ENCODE measurements at regions not wholly inside any gene's neighbourhood (a gene's known extent, or its start where the extent isn't known, plus 50 kb on each side); places are given as distances from the start of the nearest gene placed in this dataset.
A peak's percentile ranks its signal among the peaks of the same experiment; 100 is the strongest.

- H3K4me3 ChIP-seq (ENCODE audit: low read depth, low read length) = no peak overlapping the region
- no peaks in the 10 kb centered on the region for H3K4me1 ChIP-seq (ENCODE audit: control insufficient read depth, insufficient read depth, low read length)
- no peaks in the 10 kb centered on the region for H3K9me3 ChIP-seq (ENCODE audit: control insufficient read depth, insufficient read depth, low read depth, low read length)
- no peak for TF ChIP-seq ZNF701 (tag by site-specific recombination; IDR thresholded peaks at IDR 0.05)
- no peak for TF ChIP-seq MEIS1 (CRISPR knock-in tag; IDR thresholded peaks at IDR 0.05; ENCODE audit: borderline replicate concordance)
- no peak for TF ChIP-seq ZNF785 (tag by site-specific recombination; IDR thresholded peaks at IDR 0.05)
- TF ChIP-seq TCF7L2 (IDR thresholded peaks at IDR 0.05; ENCODE audit: borderline replicate concordance, low read depth, low read length) = no peak
- no peak for TF ChIP-seq KLF1 (tag by site-specific recombination; IDR thresholded peaks at IDR 0.05)
- TF ChIP-seq IKZF3 (tag by site-specific recombination; IDR thresholded peaks at IDR 0.05) = no peak
- TF ChIP-seq ZNF214 (tag by site-specific recombination; IDR thresholded peaks at IDR 0.05; ENCODE audit: borderline replicate concordance) = no peak
- TF ChIP-seq ZNF600 (tag by site-specific recombination; IDR thresholded peaks at IDR 0.05) = no peak
- no peak for TF ChIP-seq ZBTB17 (tag by site-specific recombination; IDR thresholded peaks at IDR 0.05)
- no peak for TF ChIP-seq PRDM4 (tag by site-specific recombination; IDR thresholded peaks at IDR 0.05)
- TF ChIP-seq ZNF391 (tag by site-specific recombination; IDR thresholded peaks at IDR 0.05; ENCODE audit: borderline replicate concordance, low read depth) = no peak
- TF ChIP-seq ZNF354C (tag by site-specific recombination; IDR thresholded peaks at IDR 0.05; ENCODE audit: borderline replicate concordance, low read depth) = no peak
- no peak for TF ChIP-seq ZBTB26 (tag by site-specific recombination; optimal IDR thresholded peaks at IDR 0.05)
- no peak for TF ChIP-seq ZBTB20 (tag by site-specific recombination; IDR thresholded peaks at IDR 0.05)
- TF ChIP-seq INSM2 (tag by site-specific recombination; IDR thresholded peaks at IDR 0.05) = no peak
- no peak for TF ChIP-seq ZNF292 (tag by site-specific recombination; IDR thresholded peaks at IDR 0.05; ENCODE audit: borderline replicate concordance, low read depth)
- TF ChIP-seq ZNF580 (tag by site-specific recombination; IDR thresholded peaks at IDR 0.05) = no peak
- TF ChIP-seq ZNF561 (tag by site-specific recombination; IDR thresholded peaks at IDR 0.05; ENCODE audit: borderline replicate concordance) = no peak
- TF ChIP-seq SCRT2 (tag by site-specific recombination; IDR thresholded peaks at IDR 0.05) = no peak
- no peak for TF ChIP-seq ZFP41 (tag by site-specific recombination; IDR thresholded peaks at IDR 0.05; ENCODE audit: borderline replicate concordance)
- H3K36me3 ChIP-seq (ENCODE audit: control insufficient read depth in 2 of 2, insufficient read depth in 1 of 2, low read length in 2 of 2) = no peaks in the 10 kb centered on the region
- no peak overlapping the region for H3K27ac ChIP-seq (ENCODE audit: extremely low read depth, low read depth, low read length)
- CTCF ChIA-PET = no interaction called here
- POLR2A ChIA-PET = interaction anchor here (0.5 kb wide), 1 partner anchor 607 kb away, joined by 8 read pairs; no protein-coding TSS in a partner anchor
Observed at GRCh38 chr10:24156686-24157085, 52.3 kb upstream of the KIAA1217 start.

GRCh38 chr10:24157567-24157966 is 51.4 kb upstream of the KIAA1217 start:
- no peak overlapping the region for H3K4me3 ChIP-seq (ENCODE audit: low read depth, low read length)
- no peaks in the 10 kb centered on the region for H3K9me3 ChIP-seq (ENCODE audit: control insufficient read depth, insufficient read depth, low read depth, low read length)
- no peaks in the 10 kb centered on the region for H3K36me3 ChIP-seq (ENCODE audit: control insufficient read depth in 2 of 2, insufficient read depth in 1 of 2, low read length in 2 of 2)
- TF ChIP-seq ZNF600 (tag by site-specific recombination; IDR thresholded peaks at IDR 0.05) = no peak
- TF ChIP-seq KLF9 (tag by site-specific recombination; IDR thresholded peaks at IDR 0.05; ENCODE audit: low read depth) = no peak
- TF ChIP-seq ZNF837 (tag by site-specific recombination; IDR thresholded peaks at IDR 0.05) = no peak
- TF ChIP-seq ZBTB20 (tag by site-specific recombination; IDR thresholded peaks at IDR 0.05) = no peak
- peak; percentile 93 for TF ChIP-seq ZNF184 (tag by site-specific recombination; IDR thresholded peaks at IDR 0.05)
- ChIA-PET POLR2A (no interaction called here), CTCF (no interaction called here)
- no peaks in the 10 kb centered on the region for H3K4me1 ChIP-seq (ENCODE audit: control insufficient read depth, insufficient read depth, low read length)
- no peak overlapping the region for H3K27ac ChIP-seq (ENCODE audit: extremely low read depth, low read depth, low read length)

All from HEK293 (cell line).